NT2/D1 (cell line): ENCODE measurements at regions not wholly inside any gene's neighbourhood (a gene's known extent, or its start where the extent isn't known, plus 50 kb on each side); places are given as distances from the start of the nearest gene placed in this dataset.

Source experiments
- YY1 ChIP-seq: IDR thresholded peaks from 2 replicates; pipeline ENCODE4 v1.6.1; 2011; ENCODE audit not compliant: insufficient read length, insufficient read depth
- ZNF274 ChIP-seq: IDR thresholded peaks from 2 replicates; pipeline ENCODE4 v1.6.1; 2011; ENCODE audit warnings: mild to moderate bottlenecking, low read depth, low read length

DNA sequence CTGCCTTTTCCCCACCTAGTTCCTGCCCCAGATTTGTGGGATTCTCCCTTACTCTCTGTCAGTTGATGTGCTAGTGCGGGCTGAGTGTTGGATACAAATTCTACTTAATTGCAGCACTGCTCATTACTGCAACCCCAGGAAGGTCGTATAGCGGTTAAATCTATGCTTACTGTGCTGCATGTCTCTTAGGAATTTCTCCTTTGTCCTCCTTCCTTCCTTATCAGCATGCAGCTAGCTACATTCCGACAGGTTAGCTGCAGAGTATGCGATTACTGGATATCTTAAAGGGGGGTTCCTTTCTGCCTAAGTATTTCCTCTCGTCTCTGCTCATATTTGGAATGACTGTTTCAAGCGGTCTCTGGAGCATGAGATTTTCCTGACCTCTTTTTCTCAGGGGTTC is 662.8 kb downstream of the TLL1 start:
- TF ChIP-seq YY1 (no peak), ZNF274 (no peak)
